DMS153 treated with DMSO at 0.1 percent for 48 hours (cell line): ENCODE measurements at regions not wholly inside any gene's neighbourhood (a gene's known extent, or its start where the extent isn't known, plus 50 kb on each side); places are given as distances from the start of the nearest gene placed in this dataset.
"Not testable (repeated sequence)": the region's sequence is repeated elsewhere in the genome, so short reads cannot be mapped to it uniquely, and the experiment has no call there.

ENCODE experiments used
- DNase-seq: peaks from one replicate; lab custom pipeline; 2025; ENCODE audit not compliant: unreplicated experiment; lab: John Stamatoyannopoulos, UW

GRCh38 chr7:12979181-12979580 lies 291.7 kb downstream of the ARL4A start:
- no peak for DNase-seq

GRCh38 chr7:12982178-12982577 lies 294.7 kb downstream of the ARL4A start:
- DNase-seq, result no peak

- DNase-seq, result no peak
These were observed 296.7 kb downstream of the ARL4A start for GRCh38 chr7:12984117-12984516.

- DNase-seq, result no peak
These were observed 297.8 kb downstream of the ARL4A start for GRCh38 chr7:12985228-12985627.

- DNase-seq, result no peak
These were observed 298.3 kb downstream of the ARL4A start for GRCh38 chr7:12985752-12986151.

GRCh38 chr7:12987238-12987637 lies 299.8 kb downstream of the ARL4A start:
- DNase-seq, result no peak

GRCh38 chr7:12990440-12990839 lies 303.0 kb downstream of the ARL4A start:
- DNase-seq, result no peak

- DNase-seq, result no peak
These were observed 305.6 kb downstream of the ARL4A start for GRCh38 chr7:12993025-12993424.

- no peak for DNase-seq
These were observed 308.6 kb downstream of the ARL4A start for GRCh38 chr7:12995912-12996469.

GRCh38 chr7:13007331-13007730 lies 319.9 kb downstream of the ARL4A start:
- DNase-seq, result no peak

GRCh38 chr7:13009517-13009916 lies 322.1 kb downstream of the ARL4A start:
- DNase-seq, result no peak

GRCh38 chr7:13014011-13014410 lies 326.6 kb downstream of the ARL4A start:
- DNase-seq, result no peak

GRCh38 chr7:13016036-13016581 lies 328.7 kb downstream of the ARL4A start:
- DNase-seq, result no peak

GRCh38 chr7:13016592-13017332 lies 329.3 kb downstream of the ARL4A start:
- no peak for DNase-seq

GRCh38 chr7:13017333-13017857 lies 330.0 kb downstream of the ARL4A start:
- DNase-seq, result no peak

- no peak for DNase-seq
These were observed 330.4 kb downstream of the ARL4A start for GRCh38 chr7:13017881-13018280.

- no peak for DNase-seq
These were observed 334.3 kb downstream of the ARL4A start for GRCh38 chr7:13021566-13022300.

- DNase-seq, result no peak
These were observed 336.8 kb downstream of the ARL4A start for GRCh38 chr7:13024121-13024674.

GRCh38 chr7:13025043-13025442 lies 337.6 kb downstream of the ARL4A start:
- DNase-seq, result not testable (repeated sequence)

GRCh38 chr7:13027321-13027720 lies 339.9 kb downstream of the ARL4A start:
- no peak for DNase-seq

GRCh38 chr7:13028036-13028824 lies 340.8 kb downstream of the ARL4A start:
- no peak for DNase-seq
